ENCODE measurements at regions not wholly inside any gene's neighbourhood (a gene's known extent, or its start where the extent isn't known, plus 50 kb on each side); places are given as distances from the start of the nearest gene placed in this dataset.

DNA sequence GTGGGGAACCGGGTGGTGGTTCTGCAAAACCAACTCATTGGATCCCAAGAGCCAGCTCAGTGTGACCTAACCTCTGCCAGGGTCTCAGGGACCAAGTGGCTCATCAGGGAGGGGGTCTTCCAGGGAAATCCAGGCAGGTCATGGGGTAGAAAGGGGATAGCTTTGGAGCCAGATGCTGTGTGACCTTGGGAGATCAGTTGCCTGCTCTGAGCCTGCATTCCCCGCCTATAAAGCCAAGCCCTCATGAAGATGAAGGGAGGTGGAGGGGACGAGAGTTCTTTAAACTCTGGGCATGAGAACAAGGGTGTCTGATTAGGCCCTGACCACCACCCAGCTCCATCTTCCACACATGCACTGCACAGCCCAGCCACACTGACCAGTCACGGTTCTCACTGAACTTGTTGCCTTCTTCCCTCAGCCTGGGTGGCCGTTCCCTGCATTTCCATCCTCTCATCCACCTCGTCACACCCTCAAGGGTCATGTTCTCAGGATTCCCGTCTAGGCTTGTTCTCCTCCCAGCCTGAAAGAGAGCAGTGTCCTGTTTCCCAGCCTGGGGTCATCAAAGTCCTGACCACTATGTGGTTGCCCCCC, 475.5 kb downstream of the TBC1D22A start:
- H3K4me3 ChIP-seq (ENCODE audit: low read depth, low read length): no peak overlapping the region
- DNase-seq (ENCODE audit: low read depth): no peak
- TF ChIP-seq, protein P1, sequence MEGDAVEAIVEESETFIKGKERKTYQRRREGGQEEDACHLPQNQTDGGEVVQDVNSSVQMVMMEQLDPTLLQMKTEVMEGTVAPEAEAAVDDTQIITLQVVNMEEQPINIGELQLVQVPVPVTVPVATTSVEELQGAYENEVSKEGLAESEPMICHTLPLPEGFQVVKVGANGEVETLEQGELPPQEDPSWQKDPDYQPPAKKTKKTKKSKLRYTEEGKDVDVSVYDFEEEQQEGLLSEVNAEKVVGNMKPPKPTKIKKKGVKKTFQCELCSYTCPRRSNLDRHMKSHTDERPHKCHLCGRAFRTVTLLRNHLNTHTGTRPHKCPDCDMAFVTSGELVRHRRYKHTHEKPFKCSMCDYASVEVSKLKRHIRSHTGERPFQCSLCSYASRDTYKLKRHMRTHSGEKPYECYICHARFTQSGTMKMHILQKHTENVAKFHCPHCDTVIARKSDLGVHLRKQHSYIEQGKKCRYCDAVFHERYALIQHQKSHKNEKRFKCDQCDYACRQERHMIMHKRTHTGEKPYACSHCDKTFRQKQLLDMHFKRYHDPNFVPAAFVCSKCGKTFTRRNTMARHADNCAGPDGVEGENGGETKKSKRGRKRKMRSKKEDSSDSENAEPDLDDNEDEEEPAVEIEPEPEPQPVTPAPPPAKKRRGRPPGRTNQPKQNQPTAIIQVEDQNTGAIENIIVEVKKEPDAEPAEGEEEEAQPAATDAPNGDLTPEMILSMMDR (IDR thresholded peaks at IDR 0.05; ENCODE audit: low read depth, low read length, missing control alignments): no peak

DNA sequence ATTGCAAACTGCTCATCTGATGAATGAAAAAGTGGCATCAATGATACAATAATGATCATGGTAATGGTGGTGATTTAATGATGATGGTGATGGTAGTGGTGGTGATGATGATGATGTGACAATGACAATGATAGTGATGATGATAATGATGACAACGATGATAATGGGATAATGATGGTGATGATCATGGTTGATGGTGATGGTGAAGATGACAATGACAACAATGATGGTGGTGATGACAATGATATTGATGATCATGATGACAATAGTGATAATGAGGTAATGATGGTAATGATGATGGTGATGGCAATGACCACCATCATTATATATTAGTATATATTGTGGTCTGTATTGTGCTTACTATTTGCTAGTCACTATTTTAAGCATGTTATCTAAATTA, 474.3 kb downstream of the TBC1D22A start:
- TF ChIP-seq, protein P1 (IDR thresholded peaks at IDR 0.05; ENCODE audit: low read depth, low read length, missing control alignments): no peak
- H3K4me3 ChIP-seq (ENCODE audit: low read depth, low read length): no peak overlapping the region
- DNase-seq (ENCODE audit: low read depth): no peak

DNA sequence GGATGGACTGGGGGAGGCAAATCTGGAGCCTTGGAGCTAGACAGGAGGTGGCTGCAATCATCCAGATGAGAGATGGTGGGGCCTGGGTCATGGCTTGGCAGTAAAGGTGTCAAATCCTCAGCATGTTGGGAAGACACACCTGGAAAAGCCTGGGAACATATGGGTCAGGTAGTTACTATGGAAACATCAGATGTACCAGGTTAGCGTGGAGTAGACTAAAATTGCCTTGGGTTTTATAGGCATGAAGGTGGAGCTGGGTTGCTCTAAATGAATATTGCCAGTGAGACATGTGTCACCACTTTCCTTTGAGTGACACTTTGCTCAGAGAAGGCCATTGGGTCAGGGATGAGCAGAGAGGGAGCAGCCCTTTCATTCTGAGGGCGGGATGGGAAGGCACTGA, 473.7 kb downstream of the TBC1D22A start:
- no peak overlapping the region for H3K4me3 ChIP-seq (ENCODE audit: low read depth, low read length)
- DNase-seq (ENCODE audit: low read depth): no peak
- TF ChIP-seq, protein P1 (IDR thresholded peaks at IDR 0.05; ENCODE audit: low read depth, low read length, missing control alignments): no peak

DNA sequence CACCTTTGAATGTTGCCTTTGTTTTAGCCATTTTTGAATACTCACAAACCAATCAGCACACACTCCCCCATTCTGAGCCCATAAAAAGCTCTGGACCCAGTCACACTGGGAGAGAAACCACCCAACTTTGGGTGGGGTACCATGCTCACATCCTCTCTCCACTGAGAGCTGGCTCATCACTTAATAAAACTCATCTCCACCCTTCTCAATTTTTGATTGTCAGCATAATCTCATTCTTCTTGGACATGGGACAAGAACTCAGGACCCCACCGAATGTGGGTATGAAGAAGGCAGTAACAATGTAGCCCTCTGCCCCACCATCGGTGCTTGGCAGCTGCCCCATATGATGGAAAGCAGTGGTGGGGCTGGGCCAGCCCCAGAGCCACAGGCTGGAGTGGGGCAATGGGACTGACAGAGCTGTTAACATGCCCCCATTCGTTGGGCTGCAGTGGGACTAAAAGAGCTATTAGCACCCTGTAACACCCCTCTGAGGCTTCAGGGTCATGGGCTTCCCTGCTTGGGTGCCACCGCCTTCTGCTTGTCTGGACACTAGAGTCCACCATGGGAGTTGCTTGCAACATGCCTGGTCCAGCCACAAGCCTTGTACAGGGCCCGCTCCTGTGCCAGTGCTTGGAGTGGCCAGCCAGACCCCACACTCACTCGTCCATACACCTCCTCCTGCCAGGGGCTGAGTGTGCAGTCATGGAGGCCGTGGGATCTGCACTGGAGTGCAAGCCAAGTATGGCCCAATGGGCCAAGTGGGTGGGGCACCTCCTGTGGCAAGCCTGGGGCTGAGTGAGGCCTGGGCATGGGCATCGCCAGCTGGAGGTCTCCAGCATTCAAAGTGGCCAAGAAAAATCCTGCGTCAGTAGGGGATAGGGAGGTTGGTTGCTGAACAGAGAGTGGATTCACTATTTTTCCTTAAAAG, 471.1 kb downstream of the TBC1D22A start:
- TF ChIP-seq, protein P1 (IDR thresholded peaks at IDR 0.05; ENCODE audit: low read depth, low read length, missing control alignments): no peak
- no peak overlapping the region for H3K4me3 ChIP-seq (ENCODE audit: low read depth, low read length)
- DNase-seq (ENCODE audit: low read depth): no peak

DNA sequence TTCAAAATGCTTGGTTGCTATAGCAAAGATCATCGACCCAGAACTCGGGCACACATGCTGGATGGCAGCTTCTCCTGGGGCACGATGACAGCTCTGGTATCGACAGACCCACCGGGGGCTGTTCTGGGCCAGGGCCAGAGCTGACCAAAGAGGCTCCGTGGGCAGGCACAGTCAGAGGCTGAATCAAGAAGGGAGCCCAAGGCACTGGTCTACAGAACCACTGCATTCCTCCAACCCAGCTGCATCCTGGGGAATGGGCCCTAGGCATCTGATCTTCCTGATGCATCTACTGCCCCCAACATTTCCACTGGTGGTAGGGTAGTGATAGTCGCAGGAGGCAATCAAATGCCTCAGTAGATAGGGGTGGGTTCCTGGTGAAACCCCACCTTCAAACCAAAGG, 470.3 kb downstream of the TBC1D22A start:
- no peak for DNase-seq (ENCODE audit: low read depth)
- TF ChIP-seq, protein P1 (IDR thresholded peaks at IDR 0.05; ENCODE audit: low read depth, low read length, missing control alignments): no peak
- no peak overlapping the region for H3K4me3 ChIP-seq (ENCODE audit: low read depth, low read length)

DNA sequence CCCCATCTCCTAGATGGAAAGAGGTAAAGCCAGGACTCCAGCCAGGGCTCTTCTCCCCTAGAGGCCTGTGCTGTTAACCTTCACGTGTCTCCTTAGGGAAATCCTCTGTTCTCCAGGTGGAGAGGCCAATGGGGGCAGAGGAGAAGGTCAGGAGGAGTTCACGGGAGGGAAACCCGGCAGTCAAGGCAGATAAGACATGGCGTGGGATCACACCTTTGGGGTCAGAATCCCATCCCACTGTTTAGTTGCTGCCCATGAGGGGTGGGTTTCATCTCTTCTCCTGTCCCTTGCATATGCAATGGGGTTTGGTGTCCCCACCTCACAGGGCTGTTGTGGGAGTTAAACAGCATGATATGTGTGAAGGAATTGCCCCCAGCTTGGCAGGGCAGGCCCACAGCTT, 469.7 kb downstream of the TBC1D22A start:
- H3K4me3 ChIP-seq (ENCODE audit: low read depth, low read length): no peak overlapping the region
- DNase-seq (ENCODE audit: low read depth): no peak
- TF ChIP-seq, protein P1 (IDR thresholded peaks at IDR 0.05; ENCODE audit: low read depth, low read length, missing control alignments): no peak
